Astrocyte of the spinal cord (primary cell): ENCODE measurements at regions not wholly inside any gene's neighbourhood (a gene's known extent, or its start where the extent isn't known, plus 50 kb on each side); places are given as distances from the start of the nearest gene placed in this dataset.

Experiments
- DNase-seq: peaks from one replicate; pipeline ENCODE4 v3.0.0; 2011; ENCODE audit warnings: low read depth, low spot score
- H3K4me3 ChIP-seq: 2 replicates; pipeline ENCODE4 v1.5.1; 2011; ENCODE audit warnings: low read depth, mild to moderate bottlenecking, low read length, moderate library complexity
- CTCF ChIP-seq: IDR thresholded peaks from 2 replicates; pipeline ENCODE4 v1.5.1; 2012; ENCODE audit warnings: low read depth, mild to moderate bottlenecking, low read length, inconsistent platforms
- in situ Hi-C: cut with HindIII; loops from 2 replicates; pipeline ENCODE4 v1.10.0; 2017; ENCODE audit warnings: low sequenced_read_pairs

GRCh38 chr12:123073962-123074801, 76.7 kb downstream of the PITPNM2 start:
- no peak for TF ChIP-seq CTCF
- in situ Hi-C loops, result no loop called here
- no peak for DNase-seq
- no peak overlapping the region for H3K4me3 ChIP-seq

GRCh38 chr12:123073292-123073691, 77.6 kb downstream of the PITPNM2 start:
- TF ChIP-seq CTCF, result no peak
- no peak for DNase-seq
- no peak overlapping the region for H3K4me3 ChIP-seq
- in situ Hi-C loops, result no loop called here

- in situ Hi-C loops, result no loop called here
- DNase-seq, result no peak
- H3K4me3 ChIP-seq, result no peak overlapping the region
- no peak for TF ChIP-seq CTCF
Observed at GRCh38 chr12:123071857-123072256, 79.0 kb downstream of the PITPNM2 start.

- no peak overlapping the region for H3K4me3 ChIP-seq
- in situ Hi-C loops, result no loop called here
- no peak for DNase-seq
- TF ChIP-seq CTCF, result no peak
Observed at GRCh38 chr12:123071099-123071800, 79.6 kb downstream of the PITPNM2 start.

- TF ChIP-seq CTCF, result no peak
- no peak overlapping the region for H3K4me3 ChIP-seq
- no peak for DNase-seq
- in situ Hi-C loops, result no loop called here
Observed at GRCh38 chr12:123070267-123071081, 80.4 kb downstream of the PITPNM2 start.

GRCh38 chr12:123069436-123070266, 81.2 kb downstream of the PITPNM2 start:
- H3K4me3 ChIP-seq, result no peak overlapping the region
- no peak for TF ChIP-seq CTCF
- DNase-seq, result no peak
- in situ Hi-C loops, result no loop called here
